HFFc6 (cell line): ENCODE measurements at regions not wholly inside any gene's neighbourhood (a gene's known extent, or its start where the extent isn't known, plus 50 kb on each side); places are given as distances from the start of the nearest gene placed in this dataset.

Experiments
- DNase-seq: peaks from one replicate; pipeline ENCODE4 v3.0.0-alpha.2; 2018
- H3K27ac Mint-ChIP-seq: 2 replicates; pipeline ENCODE4 v1.8.0; 2020; ENCODE audit warnings: mild to moderate bottlenecking, mixed read lengths
- H3K27me3 Mint-ChIP-seq: 2 replicates; pipeline ENCODE4 v1.8.0; 2021; ENCODE audit warnings: mild to moderate bottlenecking, moderate library complexity, mixed read lengths; ENCODE audit not compliant: insufficient read depth
- H3K36me3 Mint-ChIP-seq: 2 replicates; pipeline ENCODE4 v1.8.0; 2021; ENCODE audit warnings: low read depth, mixed read lengths
- H3K4me1 Mint-ChIP-seq: 2 replicates; pipeline ENCODE4 v1.8.0; 2020; ENCODE audit warnings: low read depth, mixed read lengths
- H3K4me3 Mint-ChIP-seq: 2 replicates; pipeline ENCODE4 v1.8.0; 2020; ENCODE audit warnings: mild to moderate bottlenecking, moderate library complexity, mixed read lengths
- H3K9me3 Mint-ChIP-seq: 2 replicates; pipeline ENCODE4 v1.8.0; 2020; ENCODE audit warnings: mild to moderate bottlenecking, mixed read lengths
- CTCF ChIP-seq: fragments of 200-600 bp; sonication (generic); IDR thresholded peaks from 2 replicates; pipeline ENCODE4 v1.5.0; 2021; ENCODE audit warnings: antibody characterized with exemption, mild to moderate bottlenecking

GRCh38 chr10:44060719-44061118, 324.2 kb downstream of the CXCL12 start:
- no peak for TF ChIP-seq CTCF
- Mint-ChIP-seq H3K36me3 (no peaks in the 10 kb centered on the region), H3K4me3 (no peak overlapping the region), H3K9me3 (no peaks in the 10 kb centered on the region), H3K27me3 (peaks cover 20% of the 10 kb centered on the region), H3K27ac (no peak overlapping the region), H3K4me1 (peaks cover 13% of the 10 kb centered on the region)
- DNase-seq = no peak

DNA sequence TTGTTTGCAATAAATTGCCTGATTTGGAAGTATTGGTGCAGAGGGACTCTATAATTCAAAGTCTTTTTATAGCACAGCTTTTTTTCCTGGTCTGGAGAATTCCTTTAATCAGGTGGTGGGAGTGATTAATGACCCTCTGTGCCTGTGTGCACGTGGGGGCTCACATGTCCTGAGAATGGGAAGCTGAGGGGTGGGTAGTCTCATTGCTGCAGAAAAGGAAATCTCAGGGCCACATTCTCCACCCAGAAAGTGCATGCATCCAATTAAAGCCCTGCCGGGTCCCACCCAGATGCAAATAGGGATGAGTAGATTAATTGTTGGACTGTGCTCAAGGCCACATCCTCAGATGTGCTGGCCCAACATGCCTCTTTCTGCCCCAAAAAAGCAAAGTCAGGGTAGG, 324.7 kb downstream of the CXCL12 start:
- Mint-ChIP-seq H3K9me3 (no peaks in the 10 kb centered on the region), H3K36me3 (no peaks in the 10 kb centered on the region), H3K4me1 (peaks cover 13% of the 10 kb centered on the region), H3K27ac (no peak overlapping the region), H3K27me3 (peaks cover 20% of the 10 kb centered on the region), H3K4me3 (no peak overlapping the region)
- no peak for TF ChIP-seq CTCF
- DNase-seq = no peak

GRCh38 chr10:44058259-44058658, 326.6 kb downstream of the CXCL12 start:
- no peak for DNase-seq
- no peak overlapping the region for H3K27ac Mint-ChIP-seq
- TF ChIP-seq CTCF = no peak
- H3K4me3 Mint-ChIP-seq = no peak overlapping the region
- peaks cover 20% of the 10 kb centered on the region for H3K27me3 Mint-ChIP-seq
- no peaks in the 10 kb centered on the region for H3K9me3 Mint-ChIP-seq
- H3K4me1 Mint-ChIP-seq = peaks cover 13% of the 10 kb centered on the region; the same call in 1 of the 2 replicates
- H3K36me3 Mint-ChIP-seq = no peaks in the 10 kb centered on the region

DNA sequence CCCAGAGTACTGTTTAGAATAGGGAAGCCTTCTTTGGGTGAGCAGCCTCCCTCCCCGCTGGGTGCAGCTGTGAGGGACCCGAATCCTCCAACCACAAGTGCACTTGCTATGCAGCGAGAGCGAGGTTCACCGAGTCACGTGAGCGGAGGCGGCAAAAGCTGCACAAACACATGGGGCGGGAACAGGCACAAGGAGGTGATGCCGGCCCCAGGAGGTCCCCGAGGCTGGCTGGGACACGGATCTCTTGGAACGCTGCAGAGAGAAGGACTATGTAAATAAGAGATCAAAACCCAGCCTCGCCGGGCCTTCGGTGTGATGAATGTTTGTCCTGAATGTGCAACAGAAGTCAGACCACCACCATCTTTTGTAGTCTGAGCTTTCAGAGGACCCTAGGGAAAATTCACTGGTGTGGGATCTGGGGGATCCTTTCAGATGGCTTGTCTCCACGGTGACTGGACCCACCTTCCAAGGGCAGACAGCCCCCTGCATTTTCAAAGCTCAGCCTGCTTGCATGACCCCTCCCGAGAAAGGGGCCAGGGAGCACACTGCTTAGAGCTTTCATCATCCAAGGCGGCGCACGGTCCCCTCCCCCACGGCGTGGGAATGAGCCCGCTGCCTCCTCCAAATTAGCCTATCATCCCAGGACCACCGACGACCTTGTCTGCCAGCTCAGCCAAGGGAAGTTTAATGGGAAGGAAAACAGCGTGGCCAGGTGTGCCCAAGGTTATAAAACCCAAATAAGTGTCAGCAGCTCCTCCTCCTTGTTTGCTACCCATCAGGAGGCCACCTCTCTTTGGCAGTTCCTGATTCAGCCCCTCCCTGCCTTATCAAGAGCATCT, 327.7 kb downstream of the CXCL12 start:
- DNase-seq = no peak
- no peak for TF ChIP-seq CTCF
- H3K4me1 Mint-ChIP-seq = peaks cover 21% of the 10 kb centered on the region
- no peaks in the 10 kb centered on the region for H3K9me3 Mint-ChIP-seq
- peaks cover 20% of the 10 kb centered on the region for H3K27me3 Mint-ChIP-seq
- H3K27ac Mint-ChIP-seq = no peak overlapping the region
- H3K4me3 Mint-ChIP-seq = no peak overlapping the region
- no peaks in the 10 kb centered on the region for H3K36me3 Mint-ChIP-seq

DNA sequence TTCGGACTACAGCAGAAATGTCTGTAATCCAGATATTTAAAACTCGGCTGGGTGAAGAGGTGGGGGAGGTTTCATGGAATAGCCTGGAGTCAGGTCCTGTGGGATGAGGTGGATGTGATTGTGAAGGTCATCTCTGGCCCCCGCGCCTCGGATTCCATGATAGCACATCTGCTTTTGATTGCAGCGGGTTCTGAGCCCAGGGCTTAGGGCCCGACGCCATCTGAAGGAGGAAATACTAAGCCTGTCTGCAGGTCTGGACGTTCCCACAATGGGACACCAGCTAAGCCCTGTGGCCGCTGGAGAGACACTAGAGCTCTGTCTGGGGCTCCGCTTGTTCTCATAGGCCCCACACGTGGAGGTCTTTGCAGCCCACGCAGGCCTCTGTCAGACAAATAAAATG, 328.7 kb downstream of the CXCL12 start:
- peaks cover 15% of the 10 kb centered on the region for H3K27me3 Mint-ChIP-seq
- no peak overlapping the region for H3K4me3 Mint-ChIP-seq

More for the DNA sequence above, 328.7 kb downstream of the CXCL12 start:
- DNase-seq = no peak
- no peaks in the 10 kb centered on the region for H3K36me3 Mint-ChIP-seq
- H3K9me3 Mint-ChIP-seq = no peaks in the 10 kb centered on the region
- peaks cover 31% of the 10 kb centered on the region for H3K4me1 Mint-ChIP-seq
- no peak for TF ChIP-seq CTCF
- H3K27ac Mint-ChIP-seq = no peak overlapping the region
